ENCODE measurements at regions not wholly inside any gene's neighbourhood (a gene's known extent, or its start where the extent isn't known, plus 50 kb on each side); places are given as distances from the start of the nearest gene placed in this dataset.
"Not testable (repeated sequence)": the region's sequence is repeated elsewhere in the genome, so short reads cannot be mapped to it uniquely, and the experiment has no call there.

GRCh38 chr13:94902722-94903407 lies 190.5 kb upstream of the SOX21 start:
- no peak for DNase-seq

- DNase-seq = no peak
Observed at GRCh38 chr13:94901070-94901469, 188.7 kb upstream of the SOX21 start.

GRCh38 chr13:94896719-94897317 lies 184.5 kb upstream of the SOX21 start:
- DNase-seq = no peak

GRCh38 chr13:94896238-94896637 lies 183.9 kb upstream of the SOX21 start:
- no peak for DNase-seq

GRCh38 chr13:94886191-94886590 lies 173.8 kb upstream of the SOX21 start:
- DNase-seq = no peak

GRCh38 chr13:94880463-94880862 lies 168.1 kb upstream of the SOX21 start:
- no peak for DNase-seq

GRCh38 chr13:94878602-94879165 lies 166.3 kb upstream of the SOX21 start:
- no peak for DNase-seq

- DNase-seq = no peak
Observed at GRCh38 chr13:94864474-94864873, 152.1 kb upstream of the SOX21 start.

GRCh38 chr13:94860981-94861407 lies 148.6 kb upstream of the SOX21 start:
- DNase-seq = peak; percentile 54

- no peak for DNase-seq
Observed at GRCh38 chr13:94859811-94860210, 147.5 kb upstream of the SOX21 start.

GRCh38 chr13:94859278-94859691 lies 146.9 kb upstream of the SOX21 start:
- DNase-seq = no peak

GRCh38 chr13:94858856-94859255 lies 146.5 kb upstream of the SOX21 start:
- no peak for DNase-seq

GRCh38 chr13:94854688-94855087 lies 142.3 kb upstream of the SOX21 start:
- DNase-seq = no peak

GRCh38 chr13:94851576-94851975 lies 139.2 kb upstream of the SOX21 start:
- no peak for DNase-seq

- no peak for DNase-seq
Observed at GRCh38 chr13:94849254-94849653, 136.9 kb upstream of the SOX21 start.

GRCh38 chr13:94842901-94843300 lies 130.6 kb upstream of the SOX21 start:
- DNase-seq = no peak

- DNase-seq = not testable (repeated sequence)
Observed at GRCh38 chr13:94837056-94837455, 124.7 kb upstream of the SOX21 start.

GRCh38 chr13:94829837-94830365 lies 117.6 kb upstream of the SOX21 start:
- DNase-seq = no peak

- DNase-seq = no peak
Observed at GRCh38 chr13:94829185-94829836, 117.0 kb upstream of the SOX21 start.

GRCh38 chr13:94827566-94827965 lies 115.2 kb upstream of the SOX21 start:
- DNase-seq = no peak

- DNase-seq = no peak
Observed at GRCh38 chr13:94825507-94825906, 113.2 kb upstream of the SOX21 start.

- no peak for DNase-seq
Observed at GRCh38 chr13:94824601-94825000, 112.3 kb upstream of the SOX21 start.

GRCh38 chr13:94822356-94822755 lies 110.0 kb upstream of the SOX21 start:
- DNase-seq = no peak

GRCh38 chr13:94816256-94816655 lies 103.9 kb upstream of the SOX21 start:
- DNase-seq = no peak
